CD4-positive, alpha-beta memory T cell (primary cell): ENCODE measurements at regions not wholly inside any gene's neighbourhood (a gene's known extent, or its start where the extent isn't known, plus 50 kb on each side); places are given as distances from the start of the nearest gene placed in this dataset.

Experiments used
- CTCF ChIA-PET: fragments of 350-600 bp; sonication (Branson Sonifier 250); formaldehyde crosslinking; loops from one replicate; lab custom pipeline; 2021; ENCODE audit warnings: inconsistent platforms; ENCODE audit not compliant: partially characterized antibody; lab: Charles Lee
- POLR2A ChIA-PET: fragments of 350-600 bp; sonication (Branson Sonifier 250); formaldehyde crosslinking; loops from one replicate; lab custom pipeline; 2021; ENCODE audit not compliant: partially characterized antibody; lab: Charles Lee
- DNase-seq, 5 donors: peaks; one replicate each; pipeline versions ENCODE4 v3.0.0 to v3.0.0-alpha.2; 2020 to 2022; ENCODE audit warnings: mixed read lengths in 1 of 5
- H3K27ac ChIP-seq: one replicate; pipeline ENCODE4 v1.7.0; 2013; ENCODE audit warnings: low read depth, low read length
- H3K27me3 ChIP-seq: 2 replicates; pipeline ENCODE4 v1.7.0; 2013; ENCODE audit warnings: mild to moderate bottlenecking, low read length, moderate library complexity; ENCODE audit not compliant: insufficient read depth
- H3K36me3 ChIP-seq: 2 replicates; pipeline ENCODE4 v1.7.0; 2013; ENCODE audit warnings: mild to moderate bottlenecking, low read length, moderate library complexity; ENCODE audit not compliant: insufficient read depth
- H3K4me1 ChIP-seq: 2 replicates; pipeline ENCODE4 v1.7.0; 2013; ENCODE audit warnings: mild to moderate bottlenecking, low read length, moderate library complexity; ENCODE audit not compliant: insufficient read depth
- H3K4me3 ChIP-seq, 2 donors: one replicate each; pipeline ENCODE4 v1.7.0; 2013; ENCODE audit warnings: low read length in 2 of 2, mild to moderate bottlenecking in 1 of 2
- H3K9me3 ChIP-seq, 2 donors: one replicate each; pipeline ENCODE4 v1.7.0; 2013; ENCODE audit warnings: low read length in 2 of 2, control low read depth in 1 of 2; ENCODE audit not compliant: control insufficient read depth in 1 of 2
- H3K27ac Mint-ChIP-seq, 7 donors: one replicate each; pipeline ENCODE4 v1.8.0; 2020 to 2021; ENCODE audit warnings: mixed read lengths in 7 of 7, mild to moderate bottlenecking in 6 of 7, inconsistent platforms in 3 of 7, moderate library complexity in 3 of 7
- H3K27me3 Mint-ChIP-seq, 2 donors: one replicate each; pipeline ENCODE4 v1.8.0; 2020 to 2021; ENCODE audit warnings: mixed read lengths in 2 of 2
- H3K36me3 Mint-ChIP-seq, 2 donors: one replicate each; pipeline ENCODE4 v1.8.0; 2020 to 2021; ENCODE audit warnings: mixed read lengths in 2 of 2, inconsistent platforms in 1 of 2, mild to moderate bottlenecking in 1 of 2
- H3K4me1 Mint-ChIP-seq, 4 donors: one replicate each; pipeline ENCODE4 v1.8.0; 2020 to 2021; ENCODE audit warnings: mixed read lengths in 4 of 4, mild to moderate bottlenecking in 1 of 4
- H3K4me3 Mint-ChIP-seq, 8 donors: one replicate each; pipeline ENCODE4 v1.8.0; 2020 to 2021; ENCODE audit warnings: mixed read lengths in 8 of 8, mild to moderate bottlenecking in 7 of 8, moderate library complexity in 6 of 8, inconsistent platforms in 3 of 8
- H3K9me3 Mint-ChIP-seq, 8 donors: one replicate each; pipeline ENCODE4 v1.8.0; 2020 to 2021; ENCODE audit warnings: mixed read lengths in 8 of 8, mild to moderate bottlenecking in 5 of 8, inconsistent platforms in 3 of 8, moderate library complexity in 1 of 8
- intact Hi-C: fragments of 100-400 bp; cut with micrococcal nuclease; formaldehyde crosslinking; loops from one replicate; pipeline ENCODE4 v1.15.1; 2023

DNA sequence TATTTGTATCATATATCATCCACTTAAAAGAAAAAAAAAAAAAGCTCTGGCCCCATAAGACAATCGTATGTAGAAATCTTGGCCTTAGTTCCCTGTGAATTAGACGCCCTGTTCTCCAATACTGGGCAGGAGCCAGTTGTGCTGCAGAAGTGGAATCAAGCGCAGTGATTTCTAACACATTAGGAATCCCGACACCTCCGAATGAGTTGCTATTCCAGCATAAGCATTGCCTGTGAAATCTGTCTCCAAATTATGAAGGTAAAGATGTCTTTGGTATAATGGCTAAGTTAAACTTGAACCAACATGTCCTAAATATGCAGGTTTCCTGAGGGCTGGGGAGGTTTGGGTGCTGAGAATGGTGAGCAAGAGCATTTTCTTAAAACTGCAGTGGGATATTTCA is 199.4 kb upstream of the ARRDC4 start:
- no peaks in the 10 kb centered on the region for H3K36me3 Mint-ChIP-seq
- Histone ChIP-seq H3K4me3 (no peak overlapping the region), H3K36me3 (no peaks in the 10 kb centered on the region), H3K4me1 (no peaks in the 10 kb centered on the region), H3K27me3 (no peaks in the 10 kb centered on the region), H3K9me3 (no peaks in the 10 kb centered on the region), H3K27ac (no peak overlapping the region)
- CTCF ChIA-PET, result interaction anchor here (0.6 kb wide), 1 partner anchor 78 kb away, joined by 4 read pairs; no protein-coding TSS in a partner anchor
- H3K27me3 Mint-ChIP-seq, result peaks cover 0 to 1% of the 10 kb centered on the region in 2 donors
- intact Hi-C loops, result no loop called here
- no peak overlapping the region for H3K27ac Mint-ChIP-seq
- POLR2A ChIA-PET, result no interaction called here
- no peak overlapping the region for H3K4me3 Mint-ChIP-seq
- H3K4me1 Mint-ChIP-seq, result no peaks in the 10 kb centered on the region
- no peak for DNase-seq
- H3K9me3 Mint-ChIP-seq, result peaks cover 0 to 3% (median 0%) of the 10 kb centered on the region in 8 donors

GRCh38 chr15:97783240-97783639 is 177.3 kb upstream of the ARRDC4 start:
- H3K4me1 ChIP-seq, result no peaks in the 10 kb centered on the region
- POLR2A ChIA-PET, result no interaction called here
- CTCF ChIA-PET, result no interaction called here
- H3K4me3 ChIP-seq, result no peak overlapping the region
- Mint-ChIP-seq H3K9me3 (peaks cover 0 to 4% (median 0%) of the 10 kb centered on the region in 8 donors), H3K27me3 (no peaks in the 10 kb centered on the region), H3K4me3 (no peak overlapping the region), H3K36me3 (no peaks in the 10 kb centered on the region), H3K27ac (no peak overlapping the region), H3K4me1 (no peaks in the 10 kb centered on the region)
- DNase-seq, result no peak
- intact Hi-C loops, result no loop called here
- H3K9me3 ChIP-seq, result no peaks in the 10 kb centered on the region
- no peaks in the 10 kb centered on the region for H3K36me3 ChIP-seq
- H3K27ac ChIP-seq, result no peak overlapping the region
- H3K27me3 ChIP-seq, result no peaks in the 10 kb centered on the region

DNA sequence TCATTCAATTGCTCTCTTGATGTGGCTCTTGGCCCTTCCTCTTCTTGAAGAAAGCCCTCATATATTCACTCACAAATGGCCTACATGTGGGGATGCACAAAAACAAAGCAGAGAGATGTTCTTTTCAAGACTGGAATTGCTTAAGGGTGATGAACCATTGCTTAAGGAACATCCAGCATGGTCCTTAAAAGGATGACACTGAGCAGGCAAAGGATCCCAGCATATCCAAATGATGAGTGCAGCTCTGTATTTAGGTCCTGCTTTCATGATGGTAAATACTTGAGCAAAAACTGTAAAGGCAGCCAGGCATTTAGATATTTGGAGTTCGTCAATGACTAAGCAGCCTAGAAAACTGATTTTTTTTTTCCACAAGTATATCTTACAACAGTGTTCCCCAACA is 173.8 kb upstream of the ARRDC4 start:
- Histone ChIP-seq H3K9me3 (no peaks in the 10 kb centered on the region), H3K4me3 (no peak overlapping the region), H3K27me3 (no peaks in the 10 kb centered on the region), H3K36me3 (no peaks in the 10 kb centered on the region), H3K4me1 (no peaks in the 10 kb centered on the region), H3K27ac (no peak overlapping the region)
- H3K27me3 Mint-ChIP-seq, result no peaks in the 10 kb centered on the region
- H3K9me3 Mint-ChIP-seq, result peaks cover 0 to 8% (median 0%) of the 10 kb centered on the region in 8 donors
- no peaks in the 10 kb centered on the region for H3K4me1 Mint-ChIP-seq
- no peak overlapping the region for H3K27ac Mint-ChIP-seq
- intact Hi-C loops, result no loop called here
- DNase-seq, result no peak
- POLR2A ChIA-PET, result no interaction called here
- no peak overlapping the region for H3K4me3 Mint-ChIP-seq
- no peaks in the 10 kb centered on the region for H3K36me3 Mint-ChIP-seq
- CTCF ChIA-PET, result no interaction called here

- no peaks in the 10 kb centered on the region for H3K4me1 Mint-ChIP-seq
- H3K9me3 Mint-ChIP-seq, result peaks cover 0 to 9% (median 1%) of the 10 kb centered on the region in 8 donors
- H3K27ac Mint-ChIP-seq, result no peak overlapping the region
- Histone ChIP-seq H3K4me3 (no peak overlapping the region), H3K27me3 (no peaks in the 10 kb centered on the region), H3K36me3 (no peaks in the 10 kb centered on the region), H3K9me3 (no peaks in the 10 kb centered on the region), H3K4me1 (no peaks in the 10 kb centered on the region), H3K27ac (no peak overlapping the region)
- H3K36me3 Mint-ChIP-seq, result no peaks in the 10 kb centered on the region
- H3K27me3 Mint-ChIP-seq, result no peaks in the 10 kb centered on the region
- ChIA-PET CTCF (no interaction called here), POLR2A (no interaction called here)
- intact Hi-C loops, result no loop called here
- H3K4me3 Mint-ChIP-seq, result no peak overlapping the region
- no peak for DNase-seq
Observed at GRCh38 chr15:97790180-97790579, 170.3 kb upstream of the ARRDC4 start.

DNA sequence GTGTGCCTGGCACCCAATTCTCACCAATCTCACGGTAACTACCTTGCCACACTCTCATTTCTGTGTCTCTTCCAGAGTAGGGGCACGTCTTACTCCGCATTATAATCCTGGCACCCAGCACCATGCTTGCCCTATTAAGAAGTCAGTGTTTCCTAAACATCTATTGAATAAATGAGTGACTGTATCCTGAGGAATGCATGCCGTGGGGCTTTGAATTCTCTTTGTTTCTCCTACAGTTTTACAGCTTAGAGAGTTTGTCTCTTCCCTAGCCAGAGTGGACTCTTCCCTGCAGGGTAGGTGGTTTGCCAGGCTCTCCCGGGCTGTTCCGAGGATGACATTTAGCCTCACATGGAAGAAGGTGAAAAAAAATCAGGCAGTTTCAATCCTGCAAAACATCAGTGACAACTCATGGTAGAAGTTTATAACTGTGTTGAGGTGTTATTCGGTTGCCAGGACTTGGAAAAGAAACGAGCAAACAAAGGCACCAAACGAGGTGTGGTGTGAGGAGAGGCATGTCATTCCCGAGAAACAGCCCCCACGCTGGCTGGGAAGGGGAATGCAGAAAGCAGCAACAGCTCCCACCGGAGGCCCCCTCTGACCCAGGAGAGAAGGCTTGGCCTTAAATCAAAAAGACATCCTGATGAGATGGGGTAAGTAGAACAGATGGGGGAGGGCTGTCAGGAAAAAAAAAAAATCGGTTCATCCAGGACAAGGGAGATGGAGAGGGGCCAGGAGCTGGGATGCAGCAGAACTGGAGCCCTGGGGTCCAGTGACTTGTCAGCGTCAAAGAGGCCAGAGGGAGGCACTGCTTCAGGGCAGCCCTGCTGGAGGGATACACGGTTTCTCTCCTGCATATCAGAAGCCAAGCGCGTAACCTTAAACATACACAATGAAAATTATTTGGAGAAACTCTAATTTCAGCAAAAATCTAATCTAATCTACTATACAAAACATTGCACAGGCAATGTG is 168.4 kb upstream of the ARRDC4 start:
- no peak overlapping the region for H3K27ac Mint-ChIP-seq
- no peaks in the 10 kb centered on the region for H3K27me3 Mint-ChIP-seq
- ChIA-PET CTCF (no interaction called here), POLR2A (no interaction called here)
- no peak overlapping the region for H3K27ac ChIP-seq
- H3K4me3 ChIP-seq, result no peak overlapping the region
- H3K27me3 ChIP-seq, result no peaks in the 10 kb centered on the region
- no peaks in the 10 kb centered on the region for H3K36me3 Mint-ChIP-seq
- intact Hi-C loops, result no loop called here
- no peaks in the 10 kb centered on the region for H3K4me1 ChIP-seq
- peaks cover 0 to 9% (median 2%) of the 10 kb centered on the region in 8 donors for H3K9me3 Mint-ChIP-seq
- no peaks in the 10 kb centered on the region for H3K9me3 ChIP-seq
- H3K36me3 ChIP-seq, result no peaks in the 10 kb centered on the region
- no peak overlapping the region for H3K4me3 Mint-ChIP-seq
- DNase-seq, result no peak
- H3K4me1 Mint-ChIP-seq, result no peaks in the 10 kb centered on the region

GRCh38 chr15:97804950-97805349 is 155.6 kb upstream of the ARRDC4 start:
- intact Hi-C loops, result no loop called here
- H3K4me1 Mint-ChIP-seq, result no peaks in the 10 kb centered on the region

DNA sequence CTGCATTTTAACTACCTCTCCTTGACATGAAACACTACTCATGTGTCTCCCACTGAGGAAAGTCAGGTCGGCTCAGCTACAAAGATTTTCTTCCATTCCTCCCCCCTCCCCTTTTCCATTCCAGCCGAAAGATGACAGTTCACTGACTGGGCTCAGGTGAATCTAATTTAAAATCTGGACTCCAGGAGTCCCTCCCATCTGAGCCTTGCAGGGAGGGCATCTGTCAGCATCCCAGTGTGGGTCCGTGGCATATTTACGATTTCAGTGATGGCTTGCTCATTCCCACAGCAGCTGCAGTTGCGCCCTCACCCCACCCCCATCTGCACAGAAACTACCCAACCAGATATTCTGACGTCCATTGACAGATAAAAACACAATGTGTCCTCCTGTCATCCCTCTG is 153.7 kb upstream of the ARRDC4 start:
- Mint-ChIP-seq H3K27ac (no peak overlapping the region), H3K27me3 (no peaks in the 10 kb centered on the region), H3K4me1 (no peaks in the 10 kb centered on the region), H3K4me3 (no peak overlapping the region), H3K9me3 (peaks cover 0 to 9% (median 4%) of the 10 kb centered on the region in 8 donors), H3K36me3 (no peaks in the 10 kb centered on the region)
- ChIA-PET POLR2A (no interaction called here), CTCF (no interaction called here)
- Histone ChIP-seq H3K9me3 (no peaks in the 10 kb centered on the region), H3K4me3 (no peak overlapping the region), H3K27ac (no peak overlapping the region), H3K27me3 (no peaks in the 10 kb centered on the region), H3K4me1 (no peaks in the 10 kb centered on the region), H3K36me3 (no peaks in the 10 kb centered on the region)
- intact Hi-C loops, result no loop called here
- no peak for DNase-seq

More at GRCh38 chr15:97804950-97805349, 155.6 kb upstream of the ARRDC4 start:
- H3K9me3 Mint-ChIP-seq, result peaks cover 0 to 7% (median under 1%) of the 10 kb centered on the region in 8 donors
- DNase-seq, result no peak
- Histone ChIP-seq H3K27me3 (no peaks in the 10 kb centered on the region), H3K27ac (no peak overlapping the region), H3K4me3 (no peak overlapping the region), H3K36me3 (no peaks in the 10 kb centered on the region), H3K9me3 (no peaks in the 10 kb centered on the region), H3K4me1 (no peaks in the 10 kb centered on the region)
- no peaks in the 10 kb centered on the region for H3K36me3 Mint-ChIP-seq
- H3K4me3 Mint-ChIP-seq, result no peak overlapping the region
- CTCF ChIA-PET, result no interaction called here
- POLR2A ChIA-PET, result no interaction called here
- no peaks in the 10 kb centered on the region for H3K27me3 Mint-ChIP-seq
- no peak overlapping the region for H3K27ac Mint-ChIP-seq
